HepG2 (cell line): ENCODE measurements at regions not wholly inside any gene's neighbourhood (a gene's known extent, or its start where the extent isn't known, plus 50 kb on each side); places are given as distances from the start of the nearest gene placed in this dataset.
A peak's percentile ranks its signal among the peaks of the same experiment; 100 is the strongest.

Source experiments
- AKAP8 ChIP-seq: sonication (generic); formaldehyde crosslinking; IDR thresholded peaks from 2 replicates; pipeline ENCODE4 v1.5.1; 2020; ENCODE audit warnings: mild to moderate bottlenecking, missing genetic modification reagents
- CREB1 ChIP-seq, 2 experiments: fragments of 450-650 bp in 1 of 2; IDR thresholded peaks; 2 replicates each; pipeline ENCODE4 v1.6.1; 2016 to 2017; ENCODE audit warnings: control low read depth in 1 of 2, mild to moderate bottlenecking in 1 of 2, missing compliant biosample characterization in 1 of 2, missing genetic modification characterization in 1 of 2
- ELF1 ChIP-seq: sonication (generic); formaldehyde crosslinking; IDR thresholded peaks from 2 replicates; pipeline ENCODE4 v1.4.0; 2020; ENCODE audit warnings: missing genetic modification reagents
- ETV5 ChIP-seq: IDR thresholded peaks from 2 replicates; pipeline ENCODE4 v1.6.1; 2018; ENCODE audit warnings: missing biosample characterization, missing genetic modification reagents, inconsistent platforms, borderline replicate concordance
- GATA4 ChIP-seq: sonication (generic); IDR thresholded peaks from 2 replicates; pipeline ENCODE4 v1.6.1; 2016; ENCODE audit warnings: antibody characterized with exemption, low read depth, borderline replicate concordance
- HNRNPL ChIP-seq: fragments of 200-400 bp; formaldehyde crosslinking; IDR thresholded peaks from 2 replicates; pipeline ENCODE4 v1.6.1; 2017; ENCODE audit warnings: mild to moderate bottlenecking, low read depth, low read length
- MAFG ChIP-seq: sonication (generic); formaldehyde crosslinking; IDR thresholded peaks from 2 replicates; pipeline ENCODE4 v1.5.1; 2020; ENCODE audit warnings: mild to moderate bottlenecking, missing genetic modification reagents
- MLLT10 ChIP-seq: sonication (generic); formaldehyde crosslinking; IDR thresholded peaks from 2 replicates; pipeline ENCODE4 v1.4.0; 2020; ENCODE audit warnings: missing genetic modification reagents
- MYNN ChIP-seq: sonication (generic); formaldehyde crosslinking; IDR thresholded peaks from 2 replicates; pipeline ENCODE4 v1.4.0; 2020; ENCODE audit warnings: mild to moderate bottlenecking, low read depth, missing genetic modification reagents
- MZF1 ChIP-seq: sonication (generic); formaldehyde crosslinking; IDR thresholded peaks from 2 replicates; pipeline ENCODE4 v1.8.1; 2023; ENCODE audit warnings: mild to moderate bottlenecking, missing genetic modification reagents, borderline replicate concordance
- NKX3-1 ChIP-seq: sonication (generic); formaldehyde crosslinking; IDR thresholded peaks from 2 replicates; pipeline ENCODE4 v1.5.0; 2020; ENCODE audit warnings: missing genetic modification reagents
- NR1H2 ChIP-seq: sonication (generic); formaldehyde crosslinking; IDR thresholded peaks from 2 replicates; pipeline ENCODE4 v1.8.1; 2022; ENCODE audit warnings: low read depth, missing genetic modification reagents, borderline replicate concordance
- PLRG1 ChIP-seq: fragments of 450-650 bp; conservative IDR thresholded peaks from 2 replicates; pipeline ENCODE4 v1.6.1; 2016
- RARG ChIP-seq: sonication (generic); formaldehyde crosslinking; IDR thresholded peaks from 2 replicates; pipeline ENCODE4 v1.4.0; 2020; ENCODE audit warnings: low read depth, mild to moderate bottlenecking, missing genetic modification reagents
- SAP130 ChIP-seq: IDR thresholded peaks from 2 replicates; pipeline ENCODE4 v1.6.1; 2016; ENCODE audit warnings: low read depth
- SMARCC2 ChIP-seq: fragments of 450-650 bp; IDR thresholded peaks from 2 replicates; pipeline ENCODE4 v1.6.1; 2017; ENCODE audit warnings: antibody characterized with exemption, mild to moderate bottlenecking
- SOX13 ChIP-seq, 3 experiments: fragments of 450-650 bp in 1 of 3; sonication (generic) in 1 of 3; formaldehyde crosslinking in 1 of 3; IDR thresholded peaks in 2 of 3; conservative IDR thresholded peaks in 1 of 3; 2 replicates each; pipeline versions ENCODE4 v1.5.0 to v1.6.1; 2016 to 2020; ENCODE audit warnings: antibody characterized with exemption in 1 of 3, mild to moderate bottlenecking in 1 of 3, missing compliant biosample characterization in 1 of 3, missing genetic modification reagents in 1 of 3, moderate library complexity in 1 of 3
- U2AF1 ChIP-seq: fragments of 200-400 bp; formaldehyde crosslinking; optimal IDR thresholded peaks from 2 replicates; pipeline ENCODE3; 2017; ENCODE audit warnings: mild to moderate bottlenecking, low read depth, low read length
- ZNF207 ChIP-seq: fragments of 450-650 bp; IDR thresholded peaks from 2 replicates; pipeline ENCODE4 v1.6.1; 2016; ENCODE audit warnings: antibody characterized with exemption, borderline replicate concordance
- ZNF253 ChIP-seq: sonication (generic); formaldehyde crosslinking; IDR thresholded peaks from 2 replicates; pipeline ENCODE4 v1.8.0; 2022; ENCODE audit warnings: mild to moderate bottlenecking, missing genetic modification reagents, borderline replicate concordance
- ZNF367 ChIP-seq: sonication (generic); formaldehyde crosslinking; IDR thresholded peaks from 2 replicates; pipeline ENCODE4 v1.4.0; 2020; ENCODE audit warnings: missing genetic modification reagents, borderline replicate concordance
- ZNF543 ChIP-seq: sonication (generic); formaldehyde crosslinking; IDR thresholded peaks from 2 replicates; pipeline ENCODE4 v1.4.0; 2020; ENCODE audit warnings: mild to moderate bottlenecking, missing genetic modification reagents
- ZNF546 ChIP-seq: sonication (generic); formaldehyde crosslinking; conservative IDR thresholded peaks from 2 replicates; pipeline ENCODE4 v1.8.1; 2023; ENCODE audit warnings: mild to moderate bottlenecking, missing genetic modification reagents
- ZNF773 ChIP-seq: sonication (generic); formaldehyde crosslinking; IDR thresholded peaks from 2 replicates; pipeline ENCODE4 v1.4.0; 2020; ENCODE audit warnings: missing genetic modification reagents, borderline replicate concordance
- ZSCAN22 ChIP-seq: sonication (generic); formaldehyde crosslinking; IDR thresholded peaks from 2 replicates; pipeline ENCODE4 v1.4.0; 2020; ENCODE audit warnings: mild to moderate bottlenecking, missing genetic modification reagents
- TF ChIP-seq, protein P1 (sequence below): sonication (generic); formaldehyde crosslinking; IDR thresholded peaks from 2 replicates; pipeline ENCODE4 v1.4.0; 2020; ENCODE audit warnings: mild to moderate bottlenecking, low read depth, missing genetic modification reagents
- TF ChIP-seq, protein P2 (sequence below): sonication (generic); formaldehyde crosslinking; conservative IDR thresholded peaks from 2 replicates; pipeline ENCODE4 v1.8.1; 2023; ENCODE audit warnings: missing genetic modification reagents
- TF ChIP-seq, protein P3 (sequence below): sonication (generic); formaldehyde crosslinking; IDR thresholded peaks from 2 replicates; pipeline ENCODE4 v1.8.0; 2023; ENCODE audit warnings: mild to moderate bottlenecking, missing genetic modification reagents

DNA sequence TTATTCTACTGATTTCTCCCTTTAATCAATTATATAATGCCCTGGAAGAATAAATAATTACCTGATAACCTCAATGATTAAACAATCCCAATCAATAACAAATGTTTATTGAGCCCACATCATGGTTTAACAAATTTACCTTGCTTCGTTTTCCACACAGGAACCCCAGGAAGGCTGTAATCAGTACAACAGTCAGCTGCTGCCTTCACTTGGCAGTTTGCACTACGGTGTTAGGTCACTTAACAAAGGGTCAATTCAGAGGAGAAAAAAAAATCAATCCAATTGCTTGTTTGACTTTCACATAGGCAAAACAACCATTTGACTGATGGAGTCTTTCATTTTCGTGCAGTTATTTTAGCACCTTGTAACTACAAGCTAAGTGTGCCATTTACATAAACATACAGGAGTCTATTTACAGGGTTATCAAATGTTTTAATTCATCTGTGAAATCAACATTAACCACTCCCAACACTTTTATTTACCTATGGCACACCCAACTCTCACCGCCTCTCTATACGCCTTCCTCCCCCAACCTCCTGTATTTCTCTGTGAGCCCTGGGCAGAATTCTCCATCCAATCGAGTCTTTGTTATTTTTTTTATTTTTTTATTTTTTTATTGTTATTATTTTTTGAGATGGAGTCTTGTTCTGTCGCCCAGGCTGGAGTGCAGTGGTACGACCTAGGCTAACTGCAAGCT is 140.4 kb upstream of the TAB2 start (continued):
- TF ChIP-seq ZSCAN22 (CRISPR knock-in tag): no peak
- no peak for TF ChIP-seq SMARCC2
- TF ChIP-seq ZNF253 (CRISPR knock-in tag): no peak
- TF ChIP-seq, protein P1, sequence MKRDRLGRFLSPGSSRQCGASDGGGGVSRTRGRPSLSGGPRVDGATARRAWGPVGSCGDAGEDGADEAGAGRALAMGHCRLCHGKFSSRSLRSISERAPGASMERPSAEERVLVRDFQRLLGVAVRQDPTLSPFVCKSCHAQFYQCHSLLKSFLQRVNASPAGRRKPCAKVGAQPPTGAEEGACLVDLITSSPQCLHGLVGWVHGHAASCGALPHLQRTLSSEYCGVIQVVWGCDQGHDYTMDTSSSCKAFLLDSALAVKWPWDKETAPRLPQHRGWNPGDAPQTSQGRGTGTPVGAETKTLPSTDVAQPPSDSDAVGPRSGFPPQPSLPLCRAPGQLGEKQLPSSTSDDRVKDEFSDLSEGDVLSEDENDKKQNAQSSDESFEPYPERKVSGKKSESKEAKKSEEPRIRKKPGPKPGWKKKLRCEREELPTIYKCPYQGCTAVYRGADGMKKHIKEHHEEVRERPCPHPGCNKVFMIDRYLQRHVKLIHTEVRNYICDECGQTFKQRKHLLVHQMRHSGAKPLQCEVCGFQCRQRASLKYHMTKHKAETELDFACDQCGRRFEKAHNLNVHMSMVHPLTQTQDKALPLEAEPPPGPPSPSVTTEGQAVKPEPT (CRISPR knock-in tag): no peak
- TF ChIP-seq ETV5 (CRISPR knock-in tag): peak; percentile 79; the same call in 1 of the 2 replicates
- TF ChIP-seq, protein P2, sequence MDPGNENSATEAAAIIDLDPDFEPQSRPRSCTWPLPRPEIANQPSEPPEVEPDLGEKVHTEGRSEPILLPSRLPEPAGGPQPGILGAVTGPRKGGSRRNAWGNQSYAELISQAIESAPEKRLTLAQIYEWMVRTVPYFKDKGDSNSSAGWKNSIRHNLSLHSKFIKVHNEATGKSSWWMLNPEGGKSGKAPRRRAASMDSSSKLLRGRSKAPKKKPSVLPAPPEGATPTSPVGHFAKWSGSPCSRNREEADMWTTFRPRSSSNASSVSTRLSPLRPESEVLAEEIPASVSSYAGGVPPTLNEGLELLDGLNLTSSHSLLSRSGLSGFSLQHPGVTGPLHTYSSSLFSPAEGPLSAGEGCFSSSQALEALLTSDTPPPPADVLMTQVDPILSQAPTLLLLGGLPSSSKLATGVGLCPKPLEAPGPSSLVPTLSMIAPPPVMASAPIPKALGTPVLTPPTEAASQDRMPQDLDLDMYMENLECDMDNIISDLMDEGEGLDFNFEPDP: no peak
- TF ChIP-seq, protein P3, sequence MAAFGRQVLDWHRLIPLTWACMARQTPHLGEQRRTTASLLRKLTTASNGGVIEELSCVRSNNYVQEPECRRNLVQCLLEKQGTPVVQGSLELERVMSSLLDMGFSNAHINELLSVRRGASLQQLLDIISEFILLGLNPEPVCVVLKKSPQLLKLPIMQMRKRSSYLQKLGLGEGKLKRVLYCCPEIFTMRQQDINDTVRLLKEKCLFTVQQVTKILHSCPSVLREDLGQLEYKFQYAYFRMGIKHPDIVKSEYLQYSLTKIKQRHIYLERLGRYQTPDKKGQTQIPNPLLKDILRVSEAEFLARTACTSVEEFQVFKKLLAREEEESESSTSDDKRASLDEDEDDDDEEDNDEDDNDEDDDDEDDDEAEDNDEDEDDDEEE (CRISPR knock-in tag): no peak
- no peak for TF ChIP-seq AKAP8 (CRISPR knock-in tag)
- no peak for TF ChIP-seq ZNF367 (CRISPR knock-in tag)
- TF ChIP-seq NR1H2: no peak
- TF ChIP-seq RARG (CRISPR knock-in tag): no peak
- TF ChIP-seq MAFG (CRISPR knock-in tag): no peak
- TF ChIP-seq ELF1 (CRISPR knock-in tag): no peak; the same call in 1 of the 2 replicates
- TF ChIP-seq ZNF546 (CRISPR knock-in tag): no peak
- peak; percentile 78; the same call in 1 of the 2 replicates for TF ChIP-seq NKX3-1 (CRISPR knock-in tag)
- peak; percentile 84 for TF ChIP-seq SOX13 (IDR thresholded peaks at IDR 0.05)
- TF ChIP-seq SOX13 (CRISPR knock-in tag; conservative IDR thresholded peaks at IDR 0.05 in 1 of 2, IDR thresholded peaks at IDR 0.05 in 1 of 2): peak in 1 of 2 experiments; percentile 92; a peak in 2 of 4 replicates
- no peak for TF ChIP-seq CREB1 (IDR thresholded peaks at IDR 0.05)
- peak; percentile 54; the same call in 1 of the 2 replicates for TF ChIP-seq CREB1 (CRISPR knock-in tag; IDR thresholded peaks at IDR 0.05)
- no peak for TF ChIP-seq ZNF773
- TF ChIP-seq ZNF207: no peak
- TF ChIP-seq HNRNPL: no peak
- TF ChIP-seq GATA4: peak; percentile 71; the same call in 1 of the 2 replicates
- TF ChIP-seq U2AF1: no peak
- peak; percentile 60 for TF ChIP-seq SAP130 (CRISPR knock-in tag)
- no peak for TF ChIP-seq MYNN (CRISPR knock-in tag)
- no peak for TF ChIP-seq MZF1 (CRISPR knock-in tag)
- no peak for TF ChIP-seq MLLT10 (CRISPR knock-in tag)
- no peak for TF ChIP-seq PLRG1
- no peak for TF ChIP-seq ZNF543 (CRISPR knock-in tag)
